Testis (tissue), 2 donors: ENCODE measurements at regions not wholly inside any gene's neighbourhood (a gene's known extent, or its start where the extent isn't known, plus 50 kb on each side); places are given as distances from the start of the nearest gene placed in this dataset.

Experiments
- DNase-seq: peaks from one replicate; pipeline ENCODE4 v3.0.0-alpha.2; 2019
- H3K27ac ChIP-seq, 2 donors: fragments of 200-600 bp; sonication (generic); one replicate each; pipeline ENCODE4 v1.5.1; 2019
- H3K27me3 ChIP-seq: fragments of 200-600 bp; sonication (generic); one replicate; pipeline ENCODE4 v1.5.1; 2019
- H3K36me3 ChIP-seq: fragments of 200-600 bp; sonication (generic); one replicate; pipeline ENCODE4 v1.5.1; 2017; ENCODE audit warnings: low read depth; ENCODE audit errors: missing control alignments
- H3K4me1 ChIP-seq: fragments of 200-600 bp; sonication (generic); one replicate; pipeline ENCODE4 v1.5.1; 2019
- H3K4me3 ChIP-seq, 2 donors: fragments of 200-600 bp; sonication (generic); one replicate each; pipeline ENCODE4 v1.5.1; 2017 to 2019
- H3K9me3 ChIP-seq: fragments of 200-600 bp; sonication (generic); one replicate; pipeline ENCODE4 v1.5.1; 2017
- CTCF ChIP-seq, 3 experiments: fragments of 450-650 bp in 2 of 3; fragments of 200-600 bp in 1 of 3; sonication (generic) in 1 of 3; IDR thresholded peaks; one replicate each; pipeline ENCODE4 v1.5.1; 2016 to 2019; ENCODE audit warnings: antibody characterized with exemption in 3 of 3, mild to moderate bottlenecking in 2 of 3, moderate library complexity in 1 of 3
- POLR2A ChIP-seq: fragments of 450-650 bp; IDR thresholded peaks from one replicate; pipeline ENCODE4 v1.6.1; 2017; ENCODE audit warnings: antibody characterized with exemption, mild to moderate bottlenecking, moderate library complexity
- WGBS, 2 donors: methylation state at CpG; one replicate each; pipeline ENCODE4 v1.1.5; 2018; 5-methylcytosine and 5-hydroxymethylcytosine counted together
- intact Hi-C: fragments of 100-400 bp; cut with DNase I; formaldehyde crosslinking; loops from one replicate; pipeline ENCODE4 v1.15.1; 2023; ENCODE audit warnings: low total_unique reads

GRCh38 chr2:10205162-10205475 lies 82.6 kb downstream of the RRM2 start:
- WGBS, 2 donors: 93 to 94% methylated on average over 9 of the region's 9 CpGs
- no peak for DNase-seq
- Histone ChIP-seq H3K4me1 (no peaks in the 10 kb centered on the region), H3K27ac (no peak overlapping the region), H3K9me3 (no peaks in the 10 kb centered on the region), H3K4me3 (no peak overlapping the region), H3K36me3 (no peaks in the 10 kb centered on the region), H3K27me3 (no peaks in the 10 kb centered on the region)
- TF ChIP-seq POLR2A (no peak), CTCF (IDR thresholded peaks at IDR 0.05) (no peak)
- intact Hi-C loops: no loop called here

DNA sequence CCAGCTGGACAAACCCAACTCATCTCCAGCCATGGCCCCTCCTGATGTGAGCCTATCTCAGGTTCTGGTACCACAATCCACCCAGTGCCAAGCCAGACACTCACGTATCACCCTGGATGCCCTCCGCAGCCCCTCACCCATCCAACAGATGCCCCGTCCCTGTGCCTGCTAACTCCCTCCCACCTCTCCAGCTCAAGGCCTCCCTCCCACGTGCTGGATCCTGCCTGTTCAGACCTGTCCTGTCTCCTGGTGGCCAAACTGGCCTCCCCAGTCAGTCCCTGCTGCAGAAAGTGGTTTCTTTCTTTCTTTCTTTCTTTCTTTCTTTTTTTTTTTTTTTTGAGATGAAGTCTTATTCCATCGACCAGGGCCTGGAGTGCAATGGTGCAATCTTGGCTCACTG lies 86.2 kb downstream of the RRM2 start:
- 82 to 84% methylated on average over 5 of the region's 5 CpGs for WGBS, 2 donors
- TF ChIP-seq POLR2A: no peak
- no peak for TF ChIP-seq CTCF (IDR thresholded peaks at IDR 0.05)
- intact Hi-C loops: no loop called here

DNA sequence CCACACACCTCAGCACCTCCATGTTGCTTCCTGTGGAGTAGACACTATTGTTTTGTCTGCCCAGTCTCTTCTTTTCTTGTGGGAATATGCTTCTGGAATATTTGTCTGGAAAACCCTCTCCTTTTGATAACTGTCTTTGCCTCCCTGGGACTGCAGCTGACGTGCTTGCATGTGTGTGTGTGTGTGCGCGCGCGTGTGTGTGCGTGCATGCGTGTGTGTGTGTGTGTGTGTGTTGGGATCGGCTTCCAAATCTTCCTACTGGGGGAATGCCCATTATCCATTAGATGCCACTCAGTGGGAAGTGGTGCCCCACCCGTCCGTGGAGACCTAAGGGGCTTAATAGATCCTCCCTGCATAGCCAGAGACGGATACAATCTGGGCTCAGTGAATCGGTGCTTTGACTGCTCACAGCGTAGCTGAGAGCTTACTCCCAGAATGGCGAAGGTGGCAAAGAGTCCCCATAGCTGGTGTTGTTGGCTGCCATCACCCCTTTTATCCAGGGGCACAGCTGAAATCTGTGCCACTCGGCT lies 86.9 kb downstream of the RRM2 start:
- Histone ChIP-seq H3K4me3 (no peak overlapping the region), H3K4me1 (no peaks in the 10 kb centered on the region), H3K27me3 (no peaks in the 10 kb centered on the region), H3K36me3 (no peaks in the 10 kb centered on the region), H3K27ac (no peak overlapping the region), H3K9me3 (no peaks in the 10 kb centered on the region)
- DNase-seq: no peak
- 90 to 95% methylated on average over 11 to 15 of the region's 15 CpGs for WGBS, 2 donors
- intact Hi-C loops: no loop called here
- TF ChIP-seq CTCF (IDR thresholded peaks at IDR 0.05) (no peak), POLR2A (no peak)

More for the DNA sequence above, 86.2 kb downstream of the RRM2 start:
- no peak for DNase-seq
- Histone ChIP-seq H3K4me3 (no peak overlapping the region), H3K4me1 (no peaks in the 10 kb centered on the region), H3K27me3 (no peaks in the 10 kb centered on the region), H3K27ac (no peak overlapping the region), H3K36me3 (no peaks in the 10 kb centered on the region), H3K9me3 (no peaks in the 10 kb centered on the region)

DNA sequence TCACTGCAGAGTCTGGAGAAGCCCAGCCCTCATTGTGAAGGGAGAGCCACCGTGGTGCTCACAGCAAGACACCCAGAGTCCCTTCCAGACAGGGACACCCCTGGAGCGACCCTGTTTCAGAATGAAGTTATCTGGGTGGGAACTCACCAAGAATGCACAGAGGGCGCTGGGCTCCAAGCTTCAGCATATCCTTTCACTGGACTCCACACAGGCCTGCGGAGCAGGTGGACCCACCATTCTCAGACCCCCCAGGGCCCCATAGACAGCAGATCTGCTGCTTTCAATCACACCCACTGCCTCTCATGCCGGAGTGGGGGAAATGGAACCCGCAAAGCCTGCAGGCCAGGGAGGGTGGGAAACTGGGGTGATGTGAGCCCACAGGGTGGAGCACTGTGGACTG lies 87.8 kb downstream of the RRM2 start:
- H3K4me3 ChIP-seq: no peak overlapping the region
- no peaks in the 10 kb centered on the region for H3K36me3 ChIP-seq
- intact Hi-C loops: no loop called here
- no peak for DNase-seq
- no peaks in the 10 kb centered on the region for H3K9me3 ChIP-seq
- H3K4me1 ChIP-seq: no peaks in the 10 kb centered on the region
- H3K27me3 ChIP-seq: no peaks in the 10 kb centered on the region
- no peak overlapping the region for H3K27ac ChIP-seq
- 98 to 100% methylated on average over 4 to 6 of the region's 6 CpGs for WGBS, 2 donors
- TF ChIP-seq POLR2A: no peak
- TF ChIP-seq CTCF (IDR thresholded peaks at IDR 0.05): no peak

DNA sequence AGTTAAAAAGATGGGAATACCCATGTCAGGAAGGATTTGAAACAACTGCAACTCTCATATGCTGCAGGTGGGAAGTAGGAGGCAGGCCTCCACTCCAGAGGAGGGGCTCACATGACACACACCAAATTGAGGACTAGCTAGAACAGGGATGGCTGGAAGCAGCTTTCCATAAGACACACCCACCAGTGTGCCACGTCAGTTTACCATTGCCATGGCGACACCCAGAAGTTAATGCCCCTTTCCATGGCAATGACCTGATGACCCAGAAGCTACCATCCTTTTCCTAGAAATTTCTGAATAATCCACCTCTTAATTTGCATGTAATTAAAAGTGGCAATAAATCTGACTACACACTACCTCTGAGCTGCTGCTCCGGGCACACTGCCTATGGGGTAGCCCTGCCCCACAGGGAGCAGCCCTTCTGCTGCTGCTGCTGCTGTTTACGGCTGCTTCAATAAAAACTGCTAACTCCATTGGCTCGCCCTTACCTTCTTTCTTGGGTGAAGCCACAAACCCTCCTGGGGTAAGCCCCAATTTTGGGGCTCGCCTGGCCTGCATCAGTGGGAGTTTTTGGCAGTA lies 89.4 kb downstream of the RRM2 start:
- no peak for TF ChIP-seq POLR2A
- TF ChIP-seq CTCF (IDR thresholded peaks at IDR 0.05): no peak
- intact Hi-C loops: no loop called here
- no peak for DNase-seq
- Histone ChIP-seq H3K4me1 (no peaks in the 10 kb centered on the region), H3K4me3 (no peak overlapping the region), H3K27ac (no peak overlapping the region), H3K27me3 (no peaks in the 10 kb centered on the region), H3K36me3 (no peaks in the 10 kb centered on the region), H3K9me3 (no peaks in the 10 kb centered on the region)
- 92 to 96% methylated on average over 6 of the region's 6 CpGs for WGBS, 2 donors
